Astrocyte (in vitro differentiated cells and primary cell): ENCODE measurements at regions not wholly inside any gene's neighbourhood (a gene's known extent, or its start where the extent isn't known, plus 50 kb on each side); places are given as distances from the start of the nearest gene placed in this dataset.
"Not testable (repeated sequence)": the region's sequence is repeated elsewhere in the genome, so short reads cannot be mapped to it uniquely, and the experiment has no call there.

Experiments
- DNase-seq: peaks from one replicate; pipeline ENCODE4 v3.0.0-alpha.2; 2010; ENCODE audit warnings: low read depth
- FAIRE-seq: peaks from 2 replicates; lab custom pipeline; 2011; peaks lifted over from hg19 to GRCh38; lab: Jason Lieb, UNC
- H2AFZ ChIP-seq: 2 replicates; pipeline ENCODE4 v1.6.0; 2012; ENCODE audit warnings: low read depth, low read length, inconsistent platforms
- H3K27ac ChIP-seq: 2 replicates; pipeline ENCODE4 v1.5.1; 2011; ENCODE audit warnings: low read depth, low read length, inconsistent platforms
- H3K27me3 ChIP-seq: 2 replicates; pipeline ENCODE4 v1.6.0; 2011; ENCODE audit warnings: low read length, inconsistent platforms; ENCODE audit not compliant: insufficient read depth
- H3K36me3 ChIP-seq: 2 replicates; pipeline ENCODE4 v1.5.1; 2011; ENCODE audit warnings: low read length, inconsistent platforms; ENCODE audit not compliant: insufficient read depth
- H3K4me1 ChIP-seq: 2 replicates; pipeline ENCODE4 v1.5.1; 2011; ENCODE audit warnings: low read length, inconsistent platforms; ENCODE audit not compliant: insufficient read depth
- H3K4me2 ChIP-seq: 2 replicates; pipeline ENCODE4 v1.6.0; 2012; ENCODE audit warnings: low read length, inconsistent platforms
- H3K4me3 ChIP-seq: 2 replicates; pipeline ENCODE4 v1.5.1; 2011; ENCODE audit warnings: low read depth, mild to moderate bottlenecking, low read length, inconsistent platforms; ENCODE audit not compliant: insufficient read depth
- H3K79me2 ChIP-seq: 2 replicates; pipeline ENCODE4 v1.6.0; 2012; ENCODE audit warnings: mild to moderate bottlenecking, low read length, inconsistent platforms; ENCODE audit not compliant: insufficient read depth
- H3K9ac ChIP-seq: 2 replicates; pipeline ENCODE4 v1.6.0; 2012; ENCODE audit warnings: mild to moderate bottlenecking, low read length, inconsistent platforms
- H3K9me3 ChIP-seq: 2 replicates; pipeline ENCODE4 v1.5.1; 2012; ENCODE audit warnings: low read depth, mild to moderate bottlenecking, low read length, inconsistent platforms; ENCODE audit not compliant: insufficient read depth
- H4K20me1 ChIP-seq: 2 replicates; pipeline ENCODE4 v1.6.0; 2012; ENCODE audit warnings: low read length, inconsistent platforms; ENCODE audit not compliant: insufficient read depth
- H3K27ac Mint-ChIP-seq: one replicate; pipeline ENCODE4 v1.8.0; 2021; ENCODE audit warnings: mild to moderate bottlenecking, mixed read lengths; ENCODE audit not compliant: unreplicated experiment
- H3K27me3 Mint-ChIP-seq: one replicate; pipeline ENCODE4 v1.8.0; 2021; ENCODE audit warnings: low read depth, mixed read lengths; ENCODE audit not compliant: unreplicated experiment
- H3K36me3 Mint-ChIP-seq: one replicate; pipeline ENCODE4 v1.8.0; 2021; ENCODE audit warnings: low read depth, mixed read lengths; ENCODE audit not compliant: unreplicated experiment
- H3K4me1 Mint-ChIP-seq: one replicate; pipeline ENCODE4 v1.8.0; 2021; ENCODE audit warnings: low read depth, mixed read lengths; ENCODE audit not compliant: unreplicated experiment
- H3K4me3 Mint-ChIP-seq: one replicate; pipeline ENCODE4 v1.8.0; 2021; ENCODE audit warnings: mild to moderate bottlenecking, moderate library complexity, mixed read lengths; ENCODE audit not compliant: unreplicated experiment
- H3K9me3 Mint-ChIP-seq: one replicate; pipeline ENCODE4 v1.8.0; 2021; ENCODE audit warnings: mild to moderate bottlenecking, mixed read lengths; ENCODE audit not compliant: unreplicated experiment
- EZH2 ChIP-seq: IDR thresholded peaks from 2 replicates; pipeline ENCODE4 v1.6.1; 2012; ENCODE audit warnings: mild to moderate bottlenecking, low read length, inconsistent platforms; ENCODE audit not compliant: insufficient read depth
- TF ChIP-seq, protein P1 (sequence below): IDR thresholded peaks from 2 replicates; pipeline ENCODE4 v1.5.1; 2011; ENCODE audit warnings: low read depth, mild to moderate bottlenecking, inconsistent platforms, low read length, moderate library complexity; ENCODE audit not compliant: insufficient read depth

- H3K27ac Mint-ChIP-seq, result no peak overlapping the region
- H3K4me2 ChIP-seq, result no peak overlapping the region
- no peaks in the 10 kb centered on the region for H3K27me3 ChIP-seq
- no peak overlapping the region for H3K27ac ChIP-seq
- H3K79me2 ChIP-seq, result no peaks in the 10 kb centered on the region
- no peak overlapping the region for H3K9ac ChIP-seq
- no peaks in the 10 kb centered on the region for H3K36me3 Mint-ChIP-seq
- peaks cover 3% of the 10 kb centered on the region for H3K9me3 Mint-ChIP-seq
- no peaks in the 10 kb centered on the region for H3K4me1 ChIP-seq
- DNase-seq (no peak), FAIRE-seq (no peak)
- no peak overlapping the region for H3K4me3 ChIP-seq
- TF ChIP-seq, protein P1, sequence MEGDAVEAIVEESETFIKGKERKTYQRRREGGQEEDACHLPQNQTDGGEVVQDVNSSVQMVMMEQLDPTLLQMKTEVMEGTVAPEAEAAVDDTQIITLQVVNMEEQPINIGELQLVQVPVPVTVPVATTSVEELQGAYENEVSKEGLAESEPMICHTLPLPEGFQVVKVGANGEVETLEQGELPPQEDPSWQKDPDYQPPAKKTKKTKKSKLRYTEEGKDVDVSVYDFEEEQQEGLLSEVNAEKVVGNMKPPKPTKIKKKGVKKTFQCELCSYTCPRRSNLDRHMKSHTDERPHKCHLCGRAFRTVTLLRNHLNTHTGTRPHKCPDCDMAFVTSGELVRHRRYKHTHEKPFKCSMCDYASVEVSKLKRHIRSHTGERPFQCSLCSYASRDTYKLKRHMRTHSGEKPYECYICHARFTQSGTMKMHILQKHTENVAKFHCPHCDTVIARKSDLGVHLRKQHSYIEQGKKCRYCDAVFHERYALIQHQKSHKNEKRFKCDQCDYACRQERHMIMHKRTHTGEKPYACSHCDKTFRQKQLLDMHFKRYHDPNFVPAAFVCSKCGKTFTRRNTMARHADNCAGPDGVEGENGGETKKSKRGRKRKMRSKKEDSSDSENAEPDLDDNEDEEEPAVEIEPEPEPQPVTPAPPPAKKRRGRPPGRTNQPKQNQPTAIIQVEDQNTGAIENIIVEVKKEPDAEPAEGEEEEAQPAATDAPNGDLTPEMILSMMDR, result no peak
- no peak for TF ChIP-seq EZH2
- no peak overlapping the region for H3K4me3 Mint-ChIP-seq
- H3K27me3 Mint-ChIP-seq, result peaks cover 17% of the 10 kb centered on the region
- H4K20me1 ChIP-seq, result no peaks in the 10 kb centered on the region
- H3K9me3 ChIP-seq, result peaks cover 2% of the 10 kb centered on the region
- no peak overlapping the region for H2AFZ ChIP-seq
- H3K4me1 Mint-ChIP-seq, result no peaks in the 10 kb centered on the region
- H3K36me3 ChIP-seq, result no peaks in the 10 kb centered on the region
Observed at GRCh38 chr22:33163815-33164214, 105.6 kb upstream of the SYN3 start.

DNA sequence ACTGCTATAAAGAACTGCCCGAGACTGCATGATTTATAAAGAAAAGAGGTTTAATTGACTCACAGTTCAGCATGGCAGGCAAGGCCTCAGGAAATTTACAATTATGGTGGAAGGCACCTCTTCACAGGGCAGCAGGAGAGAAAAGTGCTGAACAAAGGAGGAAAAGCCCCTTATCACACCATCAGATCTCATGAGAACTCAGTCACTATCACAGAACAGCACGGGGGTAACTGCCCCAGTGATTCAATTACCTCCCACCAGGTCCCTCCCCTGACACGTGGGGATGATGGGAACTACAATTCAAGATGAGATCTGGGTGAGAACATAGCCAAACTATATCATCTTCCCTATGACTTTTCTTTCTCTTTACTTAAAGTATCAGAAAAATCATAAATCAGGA is 104.0 kb upstream of the SYN3 start:
- H3K27me3 ChIP-seq, result no peaks in the 10 kb centered on the region
- H3K4me3 Mint-ChIP-seq, result no peak overlapping the region
- no peaks in the 10 kb centered on the region for H3K36me3 Mint-ChIP-seq
- H2AFZ ChIP-seq, result no peak overlapping the region
- DNase-seq (no peak), FAIRE-seq (no peak)
- H4K20me1 ChIP-seq, result no peaks in the 10 kb centered on the region
- H3K27ac ChIP-seq, result no peak overlapping the region
- peaks cover 2% of the 10 kb centered on the region for H3K9me3 ChIP-seq
- H3K4me1 ChIP-seq, result no peaks in the 10 kb centered on the region
- H3K4me3 ChIP-seq, result no peak overlapping the region
- H3K4me1 Mint-ChIP-seq, result no peaks in the 10 kb centered on the region
- H3K36me3 ChIP-seq, result no peaks in the 10 kb centered on the region
- no peak overlapping the region for H3K27ac Mint-ChIP-seq
- no peak overlapping the region for H3K9ac ChIP-seq
- H3K79me2 ChIP-seq, result no peaks in the 10 kb centered on the region
- peaks cover 13% of the 10 kb centered on the region for H3K27me3 Mint-ChIP-seq
- H3K4me2 ChIP-seq, result no peak overlapping the region
- TF ChIP-seq, protein P1, result no peak
- TF ChIP-seq EZH2, result no peak
- H3K9me3 Mint-ChIP-seq, result peaks cover 3% of the 10 kb centered on the region

GRCh38 chr22:33160525-33160924 is 102.3 kb upstream of the SYN3 start:
- Mint-ChIP-seq H3K27me3 (peaks cover 10% of the 10 kb centered on the region), H3K9me3 (peaks cover 9% of the 10 kb centered on the region), H3K4me1 (no peaks in the 10 kb centered on the region), H3K4me3 (no peak overlapping the region), H3K27ac (no peak overlapping the region), H3K36me3 (no peaks in the 10 kb centered on the region)
- no peak for FAIRE-seq
- DNase-seq, result no peak
- Histone ChIP-seq H3K9me3 (no peaks in the 10 kb centered on the region), H3K4me1 (no peaks in the 10 kb centered on the region), H3K4me3 (no peak overlapping the region), H3K27me3 (no peaks in the 10 kb centered on the region), H3K9ac (no peak overlapping the region), H3K4me2 (no peak overlapping the region), H3K79me2 (no peaks in the 10 kb centered on the region), H2AFZ (no peak overlapping the region), H4K20me1 (no peaks in the 10 kb centered on the region), H3K27ac (no peak overlapping the region), H3K36me3 (no peaks in the 10 kb centered on the region)
- TF ChIP-seq, protein P1, result no peak
- no peak for TF ChIP-seq EZH2

DNA sequence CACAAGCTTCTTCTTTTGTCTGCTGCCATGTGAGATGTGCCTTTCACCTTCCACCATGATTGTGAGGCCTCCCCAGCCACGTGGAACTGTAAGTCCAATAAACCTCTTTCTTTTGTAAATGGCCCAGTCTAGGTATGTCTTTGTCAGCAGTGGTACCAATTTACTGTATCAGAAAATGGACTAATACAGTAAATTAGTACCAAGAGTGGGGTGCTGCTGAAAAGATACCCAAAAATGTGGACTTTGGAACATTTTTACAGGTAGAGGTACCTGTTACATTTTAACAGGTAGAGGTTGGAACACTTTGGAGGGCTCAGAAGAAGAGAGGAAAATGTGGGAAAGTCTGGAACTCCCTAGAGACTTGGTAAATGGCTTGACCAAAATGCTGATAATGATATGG is 96.8 kb upstream of the SYN3 start:
- not testable (repeated sequence) for FAIRE-seq, H3K79me2 ChIP-seq, H3K9ac ChIP-seq, DNase-seq, H3K4me3 Mint-ChIP-seq, H3K36me3 ChIP-seq, H3K27me3 ChIP-seq, H3K4me1 Mint-ChIP-seq, H3K27ac Mint-ChIP-seq, H3K4me2 ChIP-seq, H3K9me3 ChIP-seq, H3K27ac ChIP-seq, H4K20me1 ChIP-seq, H3K36me3 Mint-ChIP-seq, H3K27me3 Mint-ChIP-seq, H3K4me1 ChIP-seq, H2AFZ ChIP-seq, H3K4me3 ChIP-seq
- H3K9me3 Mint-ChIP-seq, result peaks cover 17% of the 10 kb centered on the region
